Inflammatory macrophage (primary cell): ENCODE measurements at regions not wholly inside any gene's neighbourhood (a gene's known extent, or its start where the extent isn't known, plus 50 kb on each side); places are given as distances from the start of the nearest gene placed in this dataset.

Source experiments
- DNase-seq, 2 donors: peaks; one replicate each; pipeline ENCODE4 v3.0.0-alpha.2; 2020 to 2022

- DNase-seq = no peak
Observed at GRCh38 chr7:41633690-41634089, 69.2 kb downstream of the INHBA start.

DNA sequence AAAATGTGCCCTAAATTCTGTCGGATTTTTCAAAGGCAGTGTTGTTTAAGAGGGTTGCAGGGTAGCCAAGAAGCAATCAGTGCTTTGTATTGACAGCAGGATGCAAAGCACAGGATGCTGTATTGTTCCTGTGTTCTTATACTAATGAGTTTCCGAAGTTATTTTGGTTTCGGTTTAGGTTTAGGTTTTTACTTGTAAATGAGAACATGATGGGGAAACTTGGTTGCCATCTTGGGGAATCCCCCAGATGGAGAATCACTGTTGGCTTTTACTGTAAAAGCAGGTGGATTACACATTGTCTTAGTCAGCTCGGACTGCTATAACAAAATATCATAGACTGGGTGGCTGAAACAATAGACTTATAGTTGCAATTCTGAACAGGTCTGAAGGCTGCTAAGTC lies 72.1 kb downstream of the INHBA start:
- no peak for DNase-seq

DNA sequence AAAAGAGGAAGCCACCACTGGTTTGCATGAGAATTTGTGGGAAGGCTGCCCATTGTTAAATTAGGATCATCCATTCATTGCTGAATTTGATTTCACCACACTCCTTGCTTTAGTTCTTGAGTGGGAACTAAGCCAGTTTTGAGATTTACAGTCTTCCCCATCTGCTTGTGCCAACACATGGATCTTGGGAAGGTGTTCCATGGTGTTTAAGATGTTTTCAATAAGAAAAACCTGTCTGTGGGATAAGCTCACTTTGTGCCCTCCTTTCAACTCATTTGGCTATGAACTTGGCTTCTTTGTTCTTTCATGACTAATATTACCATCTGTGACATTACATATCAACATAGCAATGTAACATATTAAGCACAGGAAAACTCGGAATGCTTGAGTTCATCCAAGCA lies 73.2 kb downstream of the INHBA start:
- DNase-seq = no peak

- DNase-seq = no peak
Observed at GRCh38 chr7:41628901-41629300, 74.0 kb downstream of the INHBA start.

- DNase-seq = no peak
Observed at GRCh38 chr7:41627645-41628298, 75.1 kb downstream of the INHBA start.

GRCh38 chr7:41624818-41625217 lies 78.1 kb downstream of the INHBA start:
- no peak for DNase-seq

DNA sequence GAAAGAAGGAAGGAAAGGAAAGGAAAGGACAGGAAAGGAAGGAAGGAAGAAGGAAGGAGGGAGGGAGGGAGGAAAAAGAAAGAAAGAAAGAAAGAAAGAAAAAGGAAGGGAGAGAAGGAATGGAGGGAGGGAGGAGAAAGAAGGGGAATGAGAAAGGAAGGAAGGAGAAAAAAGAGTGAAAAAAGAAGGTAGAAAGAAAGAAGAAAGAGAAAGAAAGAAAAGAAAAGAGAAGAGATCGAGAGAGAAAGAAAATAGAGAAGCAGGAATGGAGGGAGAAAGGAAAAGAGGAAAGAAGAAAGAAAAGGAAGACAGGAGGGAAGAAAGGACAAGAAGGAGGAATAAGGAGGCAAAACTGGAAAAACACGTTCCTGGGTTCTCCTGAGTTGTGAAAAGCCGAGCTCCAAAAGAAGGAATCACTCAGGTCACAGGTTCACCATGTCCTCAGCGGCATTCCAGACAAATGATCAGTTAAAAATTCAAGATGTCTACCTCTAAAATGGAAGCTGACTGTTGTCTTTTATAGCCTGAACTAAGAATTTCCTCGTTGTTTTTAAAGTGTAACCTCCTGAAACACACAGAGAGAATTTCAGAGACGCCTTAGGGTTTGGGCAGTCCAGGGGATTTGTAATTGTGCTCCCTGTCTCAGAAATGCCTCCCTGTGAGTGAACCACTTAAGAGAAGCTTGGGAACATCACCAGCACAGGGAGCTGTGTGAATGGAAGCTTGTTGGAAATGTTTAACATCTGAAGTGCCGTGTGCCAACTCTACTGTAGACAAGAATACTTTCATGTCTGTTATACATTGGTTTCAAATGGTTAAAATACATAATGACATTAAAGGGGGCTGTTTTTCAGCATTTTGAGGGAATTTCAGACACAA lies 80.7 kb downstream of the INHBA start:
- DNase-seq = no peak

GRCh38 chr7:41617987-41618386 lies 84.9 kb downstream of the INHBA start:
- DNase-seq = no peak

- DNase-seq = no peak
Observed at GRCh38 chr7:41612798-41613197, 90.1 kb downstream of the INHBA start.

DNA sequence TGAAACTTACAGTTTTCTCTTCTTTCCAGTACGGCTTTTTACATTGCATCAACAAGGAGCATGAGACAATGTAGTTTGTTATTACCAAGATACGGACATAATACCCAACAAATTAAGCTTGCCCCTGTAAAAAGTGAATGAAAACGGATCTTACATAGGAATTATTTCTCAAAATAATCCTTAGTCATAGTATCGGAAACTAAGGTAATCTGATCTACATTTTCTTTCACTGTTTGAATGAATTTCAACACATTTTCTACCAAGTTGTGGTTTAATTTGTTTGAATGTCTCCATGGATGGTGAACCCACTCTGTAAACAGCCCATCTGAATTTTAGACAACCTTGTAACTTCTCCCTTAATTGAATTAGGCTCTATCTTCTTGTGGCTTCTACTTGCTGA lies 90.5 kb downstream of the INHBA start:
- no peak for DNase-seq

- no peak for DNase-seq
Observed at GRCh38 chr7:41608447-41608846, 94.4 kb downstream of the INHBA start.

DNA sequence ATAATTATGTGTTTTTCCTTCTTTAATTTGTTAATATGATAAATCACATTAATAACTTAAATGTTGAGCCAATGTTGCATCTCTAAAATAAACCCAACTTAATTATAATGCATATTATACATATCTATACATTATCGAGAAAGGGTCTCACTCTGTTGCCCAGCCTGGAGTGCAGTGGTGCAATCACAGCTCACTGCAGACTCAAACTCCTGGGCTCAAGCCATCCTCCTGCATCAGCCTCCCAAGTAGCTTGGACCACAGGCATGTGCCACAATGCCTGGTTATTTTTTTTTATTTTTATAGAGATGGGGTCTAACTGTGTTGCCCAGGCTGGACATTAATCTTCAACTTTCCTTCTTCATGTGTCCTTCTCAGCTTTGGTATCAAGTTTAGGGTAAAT lies 98.9 kb downstream of the INHBA start:
- DNase-seq = no peak

GRCh38 chr7:41599760-41600159 lies 103.1 kb downstream of the INHBA start:
- DNase-seq = no peak

DNA sequence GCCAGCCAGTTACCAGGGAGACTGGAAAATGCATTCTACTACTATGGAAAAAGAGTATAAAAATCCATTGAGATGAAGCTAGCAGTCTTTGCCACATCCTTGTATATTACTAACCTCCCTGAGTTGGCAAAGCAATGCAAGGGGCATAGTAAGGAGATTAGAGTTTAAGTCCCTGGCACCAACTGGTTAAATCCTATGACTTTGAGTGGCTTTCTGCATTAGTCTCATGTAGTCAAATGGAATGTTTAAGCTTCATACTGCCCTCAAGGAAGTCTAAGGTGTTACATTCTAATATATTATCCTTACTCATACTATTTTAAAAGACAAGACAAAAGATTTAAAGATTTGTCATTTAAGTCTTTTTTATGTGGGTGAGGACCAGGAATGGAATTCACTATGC lies 110.1 kb downstream of the INHBA start:
- DNase-seq = no peak

GRCh38 chr7:41592236-41592635 lies 110.7 kb downstream of the INHBA start:
- peak; percentile 63 to 64 for DNase-seq

GRCh38 chr7:41590986-41591385 lies 111.9 kb downstream of the INHBA start:
- no peak for DNase-seq

DNA sequence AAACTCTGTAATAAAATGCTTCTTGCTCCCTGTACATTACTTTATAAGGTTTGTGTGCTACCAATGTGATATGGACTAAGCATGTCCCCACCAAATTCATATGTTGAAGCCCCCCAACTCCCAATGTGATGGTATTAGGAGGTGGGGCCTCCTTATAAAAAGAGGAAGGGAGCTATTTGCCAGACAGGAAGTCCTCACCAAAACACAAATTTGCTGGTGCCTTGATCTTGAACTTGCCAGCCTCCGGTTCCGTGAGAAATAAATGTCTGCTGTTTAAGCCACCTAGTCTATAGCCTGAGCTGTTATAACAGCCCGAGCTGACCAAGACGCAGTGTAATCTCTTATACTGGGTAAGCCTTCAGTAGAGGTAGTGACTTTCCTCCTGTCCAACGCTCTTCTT lies 114.5 kb downstream of the INHBA start:
- DNase-seq = no peak

- no peak for DNase-seq
Observed at GRCh38 chr7:41586931-41587640, 115.8 kb downstream of the INHBA start.

DNA sequence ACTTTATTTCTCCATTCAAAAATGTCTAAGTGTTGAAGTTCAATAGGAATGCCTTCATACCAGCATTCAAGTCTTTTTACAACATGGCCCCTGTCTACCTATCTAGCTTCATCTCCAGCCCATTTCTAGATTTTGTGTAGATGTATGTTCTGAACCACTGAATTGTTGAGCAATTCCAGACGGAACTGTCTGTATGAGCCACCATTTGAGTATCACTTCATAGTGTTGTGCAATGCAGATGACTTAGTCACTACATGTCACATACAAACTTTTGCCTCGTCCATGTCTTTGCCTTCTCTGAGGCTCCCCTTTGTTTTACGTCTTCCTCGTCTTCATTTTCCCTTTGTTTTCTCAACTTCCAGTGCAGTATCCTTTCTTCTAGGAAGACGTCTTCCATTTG lies 118.1 kb downstream of the INHBA start:
- DNase-seq = peak; percentile 61 to 66

DNA sequence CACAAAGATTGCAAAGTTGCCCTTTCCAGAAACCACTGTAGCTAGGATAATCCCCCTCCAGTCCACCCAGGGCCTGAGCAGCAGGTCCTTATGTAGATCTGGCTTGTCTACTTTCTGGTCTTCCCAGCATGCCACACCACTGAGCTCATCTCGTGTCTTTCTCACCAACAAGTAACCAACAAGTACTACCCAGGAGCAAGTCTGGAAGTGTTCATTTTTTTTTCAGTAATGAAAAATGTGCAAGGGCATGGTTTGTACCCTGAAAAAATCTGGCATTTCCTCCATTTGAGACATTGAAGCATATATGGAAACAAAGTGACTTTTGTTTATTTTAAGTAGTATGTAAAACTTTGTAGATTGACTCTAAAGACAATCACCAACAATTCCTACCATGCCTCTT lies 120.8 kb downstream of the INHBA start:
- no peak for DNase-seq

GRCh38 chr7:41581041-41581440 lies 121.8 kb downstream of the INHBA start:
- no peak for DNase-seq

DNA sequence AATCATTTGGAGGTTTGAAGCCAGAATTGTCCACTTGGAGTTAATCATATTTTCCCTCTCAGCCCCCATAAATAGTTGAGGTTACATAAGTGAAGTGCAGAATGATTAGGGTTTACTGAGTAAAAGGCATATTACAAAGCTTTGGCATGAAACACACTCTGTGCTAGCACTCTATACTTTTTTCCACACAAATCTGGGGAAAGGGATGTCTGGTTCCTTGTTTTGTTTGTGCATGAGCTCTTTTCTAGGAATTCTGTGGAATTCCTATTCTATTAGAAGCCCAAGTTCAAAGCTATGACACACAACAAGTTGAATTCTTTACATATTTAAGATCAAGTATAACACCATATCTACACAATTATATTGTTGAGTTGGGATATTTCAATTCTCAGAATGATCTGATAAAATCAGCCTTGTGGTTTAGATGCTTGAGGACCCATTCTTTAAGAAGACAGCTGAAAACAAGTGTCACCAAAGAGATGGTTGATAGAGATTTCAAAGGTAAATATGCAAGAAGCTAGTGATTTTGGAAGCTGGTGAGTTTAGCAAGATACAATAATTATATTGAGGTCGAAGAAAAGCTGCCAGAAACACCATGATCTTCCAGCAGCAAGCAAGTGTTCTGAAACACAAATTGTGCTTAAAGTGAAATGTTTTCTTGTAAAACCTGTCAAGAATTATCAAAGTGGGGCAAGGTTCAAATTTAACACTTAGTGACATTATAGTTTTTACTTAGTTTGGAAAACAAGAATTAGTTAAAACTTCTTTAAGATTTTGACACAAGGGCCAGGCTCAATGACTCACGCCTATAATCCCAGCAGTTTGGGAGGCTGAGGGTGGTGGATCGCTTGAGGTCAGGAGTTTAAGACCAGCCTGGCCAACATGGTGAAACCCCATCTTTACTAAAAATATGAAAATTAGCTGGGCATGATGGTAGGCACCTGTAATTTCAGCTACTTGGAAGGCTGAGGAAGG lies 122.6 kb downstream of the INHBA start:
- no peak for DNase-seq
